Prostate gland (tissue), 2 donors: ENCODE measurements at regions not wholly inside any gene's neighbourhood (a gene's known extent, or its start where the extent isn't known, plus 50 kb on each side); places are given as distances from the start of the nearest gene placed in this dataset.

ENCODE experiments used
- POLR2A ChIP-seq: fragments of 450-650 bp; IDR thresholded peaks from one replicate; pipeline ENCODE4 v1.6.1; 2016; ENCODE audit warnings: antibody characterized with exemption, mild to moderate bottlenecking
- POLR2AphosphoS5 ChIP-seq: sonication (generic); formaldehyde crosslinking; IDR thresholded peaks from one replicate; pipeline ENCODE4 v1.6.1; 2017; ENCODE audit warnings: antibody characterized with exemption
- TF ChIP-seq, protein P1 (sequence below), 4 experiments: fragments of 200-600 bp in 2 of 4; fragments of 450-650 bp in 2 of 4; sonication (generic) in 2 of 4; IDR thresholded peaks; 1 replicate in 3 of 4; 2 replicates in 1 of 4; pipeline ENCODE4 v1.5.1; 2016 to 2019; ENCODE audit warnings: antibody characterized with exemption in 4 of 4, mild to moderate bottlenecking in 2 of 4, moderate library complexity in 2 of 4

DNA sequence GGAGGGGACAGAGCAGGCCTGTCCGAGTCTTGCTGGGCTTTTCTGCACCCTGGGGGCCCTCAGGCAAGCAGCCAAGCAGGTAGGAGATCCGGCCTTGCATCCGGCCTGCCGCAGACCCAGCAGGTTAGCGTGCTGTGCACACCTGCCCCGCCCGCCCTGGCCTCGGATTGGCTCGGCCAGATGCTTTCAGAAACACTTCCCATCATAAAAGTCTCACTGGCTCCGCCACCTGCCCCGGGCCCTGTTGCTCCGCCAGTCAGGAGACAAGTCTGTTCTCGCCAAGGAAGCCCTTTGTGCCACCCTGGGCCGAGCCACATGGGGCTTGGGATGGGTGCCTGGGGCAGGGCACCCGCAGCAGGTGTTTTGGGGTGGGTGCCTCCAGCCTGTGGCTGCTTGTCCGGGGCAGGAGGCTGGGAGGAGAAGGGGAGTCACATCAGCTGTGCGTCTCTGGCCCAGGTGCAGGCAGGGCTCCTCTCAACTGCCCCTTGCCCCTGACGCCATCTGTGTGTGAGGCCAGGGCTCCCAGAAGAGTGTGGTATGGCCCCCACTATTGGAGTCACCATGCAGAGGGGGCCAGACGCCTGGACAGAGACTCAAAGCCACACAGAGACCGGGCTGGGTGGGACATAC lies 228.2 kb upstream of the GSE1 start:
- TF ChIP-seq POLR2A (no peak), POLR2AphosphoS5 (peak; percentile 89)
- TF ChIP-seq, protein P1, sequence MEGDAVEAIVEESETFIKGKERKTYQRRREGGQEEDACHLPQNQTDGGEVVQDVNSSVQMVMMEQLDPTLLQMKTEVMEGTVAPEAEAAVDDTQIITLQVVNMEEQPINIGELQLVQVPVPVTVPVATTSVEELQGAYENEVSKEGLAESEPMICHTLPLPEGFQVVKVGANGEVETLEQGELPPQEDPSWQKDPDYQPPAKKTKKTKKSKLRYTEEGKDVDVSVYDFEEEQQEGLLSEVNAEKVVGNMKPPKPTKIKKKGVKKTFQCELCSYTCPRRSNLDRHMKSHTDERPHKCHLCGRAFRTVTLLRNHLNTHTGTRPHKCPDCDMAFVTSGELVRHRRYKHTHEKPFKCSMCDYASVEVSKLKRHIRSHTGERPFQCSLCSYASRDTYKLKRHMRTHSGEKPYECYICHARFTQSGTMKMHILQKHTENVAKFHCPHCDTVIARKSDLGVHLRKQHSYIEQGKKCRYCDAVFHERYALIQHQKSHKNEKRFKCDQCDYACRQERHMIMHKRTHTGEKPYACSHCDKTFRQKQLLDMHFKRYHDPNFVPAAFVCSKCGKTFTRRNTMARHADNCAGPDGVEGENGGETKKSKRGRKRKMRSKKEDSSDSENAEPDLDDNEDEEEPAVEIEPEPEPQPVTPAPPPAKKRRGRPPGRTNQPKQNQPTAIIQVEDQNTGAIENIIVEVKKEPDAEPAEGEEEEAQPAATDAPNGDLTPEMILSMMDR (IDR thresholded peaks at IDR 0.05): no peak
